NCI-H460 (cell line): ENCODE measurements at regions not wholly inside any gene's neighbourhood (a gene's known extent, or its start where the extent isn't known, plus 50 kb on each side); places are given as distances from the start of the nearest gene placed in this dataset.

Source experiments
- DNase-seq: peaks from one replicate; pipeline ENCODE4 v3.0.0-alpha.2; 2016; ENCODE audit warnings: low read depth; ENCODE audit errors: extremely low read depth

DNA sequence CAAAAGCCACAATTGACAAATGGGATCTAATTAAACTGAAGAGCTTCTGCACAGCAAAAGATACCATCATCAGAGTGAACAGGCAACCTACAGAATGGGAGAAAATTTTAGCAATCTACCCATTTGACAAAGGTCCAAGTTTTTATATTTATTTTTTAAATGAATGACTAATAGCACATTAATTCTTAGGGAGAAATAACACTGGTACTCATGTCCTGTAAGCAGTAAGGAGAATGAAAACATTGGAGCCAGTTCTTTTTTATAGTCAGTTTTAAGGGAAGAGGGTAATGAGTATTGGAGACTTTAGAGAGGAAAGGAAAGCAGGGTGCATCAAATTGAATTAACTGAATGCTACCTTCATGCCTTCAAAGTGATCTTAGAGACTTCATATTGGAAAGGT is 404.7 kb upstream of the TGFBR2 start:
- no peak for DNase-seq

DNA sequence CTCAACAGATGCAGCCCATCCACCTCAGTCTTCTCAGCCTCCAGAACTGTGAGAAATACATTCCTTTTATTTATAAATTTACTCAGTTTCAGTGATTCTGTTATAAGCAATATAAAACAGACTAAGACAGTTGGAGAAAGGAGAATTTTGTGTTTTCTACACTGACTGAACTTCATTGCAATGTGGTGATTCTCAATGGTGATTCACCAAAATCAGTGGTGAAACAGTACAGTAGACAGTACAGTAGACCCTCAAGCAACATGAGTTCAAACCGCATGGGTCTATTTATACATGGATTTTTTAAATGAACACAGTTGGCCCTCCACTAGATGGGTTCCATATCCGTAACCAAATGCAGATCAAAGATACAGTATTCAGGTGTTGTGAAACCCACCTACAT is 403.1 kb upstream of the TGFBR2 start:
- DNase-seq, result no peak

DNA sequence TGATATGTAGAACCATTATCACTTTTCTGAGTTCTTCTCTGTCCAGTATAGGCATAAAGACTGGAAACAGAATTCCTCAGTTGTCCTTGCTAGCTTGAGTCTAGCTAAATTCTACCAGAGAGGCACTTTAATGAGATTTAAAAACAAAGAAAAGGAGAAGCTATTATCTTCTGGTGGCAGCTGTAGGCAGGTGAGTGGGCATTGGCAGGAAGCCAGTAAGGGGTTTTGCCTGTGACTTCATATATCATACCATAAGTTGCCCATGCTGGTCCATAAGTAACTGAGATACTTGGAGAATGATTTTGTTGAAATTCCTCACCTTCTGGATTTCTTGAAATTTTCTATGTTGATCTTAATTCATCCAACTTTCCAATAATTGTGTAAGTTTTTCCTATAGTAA is 402.3 kb upstream of the TGFBR2 start:
- DNase-seq, result no peak

DNA sequence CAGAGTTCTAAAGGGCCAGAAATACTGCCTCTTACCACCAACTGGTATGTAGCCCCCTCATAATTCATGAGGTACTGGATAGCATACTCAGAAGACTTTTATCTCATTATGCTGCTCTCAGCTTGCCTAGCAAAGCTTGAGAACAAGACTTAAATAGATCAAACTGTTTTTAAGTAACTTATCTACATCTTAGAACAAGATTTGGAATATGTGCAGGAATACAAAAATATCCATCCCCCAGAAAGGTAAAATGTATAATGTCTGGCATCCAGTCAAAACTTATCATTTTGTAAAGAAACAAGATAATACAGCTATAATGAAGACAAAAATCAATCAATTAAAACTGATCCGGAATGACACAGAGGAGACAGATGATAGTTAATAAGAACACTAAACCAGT is 400.4 kb upstream of the TGFBR2 start:
- no peak for DNase-seq

DNA sequence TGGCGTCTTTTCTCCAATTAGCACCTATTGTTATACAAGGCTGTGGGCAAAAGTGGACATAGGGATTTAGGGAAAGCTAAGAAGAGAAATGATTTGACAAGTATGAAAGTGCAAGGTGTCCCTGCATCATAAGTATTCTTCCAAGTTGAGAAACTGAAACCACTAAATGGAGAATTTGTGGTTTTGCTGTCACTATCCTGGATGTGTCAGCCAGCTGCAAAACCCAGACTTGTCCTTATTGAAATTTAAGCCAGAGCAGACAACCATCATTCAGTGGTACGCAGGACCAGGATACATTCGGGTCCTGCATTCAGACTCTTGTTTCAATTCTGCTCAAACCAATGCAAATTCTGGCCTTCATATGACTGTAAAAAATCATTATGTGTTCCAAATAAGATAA is 384.8 kb upstream of the TGFBR2 start:
- no peak for DNase-seq

DNA sequence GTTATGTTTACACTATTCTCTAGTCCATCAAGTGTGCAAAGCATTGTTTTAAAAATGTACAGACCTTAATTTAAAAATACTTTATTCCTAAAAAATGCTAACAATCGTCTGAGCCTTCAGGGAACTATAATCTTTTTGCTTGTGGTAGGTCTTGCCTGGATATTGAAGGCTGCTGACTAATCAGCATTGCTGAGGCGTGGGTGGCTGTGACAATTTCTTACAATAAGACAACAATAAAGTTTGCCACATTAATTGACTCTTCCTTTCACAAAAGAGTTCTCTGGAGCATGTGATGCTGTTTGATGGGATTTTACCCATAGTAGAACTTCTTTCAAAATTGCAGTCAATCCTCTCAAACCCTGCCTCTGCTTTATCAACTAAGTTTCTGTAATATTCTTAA is 384.0 kb upstream of the TGFBR2 start:
- DNase-seq, result no peak

DNA sequence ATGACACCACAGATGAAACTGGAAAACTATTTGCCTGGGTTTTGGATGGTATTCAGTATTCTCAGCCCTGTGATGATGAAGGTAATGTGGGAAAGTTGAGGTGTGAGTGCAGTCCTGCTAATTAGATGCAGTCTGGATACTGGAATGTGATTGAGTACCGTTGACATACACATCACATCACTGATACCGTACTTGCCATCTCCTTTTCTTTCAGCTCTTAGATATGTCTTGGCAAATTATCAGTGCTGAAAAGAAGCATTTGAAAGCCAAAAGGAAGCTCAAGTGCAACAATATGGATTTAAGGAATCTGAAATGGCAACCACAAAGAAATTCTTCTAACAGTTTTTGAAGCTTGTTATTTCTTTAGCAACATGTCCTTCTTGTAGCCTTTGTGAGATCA is 381.4 kb upstream of the TGFBR2 start:
- no peak for DNase-seq

DNA sequence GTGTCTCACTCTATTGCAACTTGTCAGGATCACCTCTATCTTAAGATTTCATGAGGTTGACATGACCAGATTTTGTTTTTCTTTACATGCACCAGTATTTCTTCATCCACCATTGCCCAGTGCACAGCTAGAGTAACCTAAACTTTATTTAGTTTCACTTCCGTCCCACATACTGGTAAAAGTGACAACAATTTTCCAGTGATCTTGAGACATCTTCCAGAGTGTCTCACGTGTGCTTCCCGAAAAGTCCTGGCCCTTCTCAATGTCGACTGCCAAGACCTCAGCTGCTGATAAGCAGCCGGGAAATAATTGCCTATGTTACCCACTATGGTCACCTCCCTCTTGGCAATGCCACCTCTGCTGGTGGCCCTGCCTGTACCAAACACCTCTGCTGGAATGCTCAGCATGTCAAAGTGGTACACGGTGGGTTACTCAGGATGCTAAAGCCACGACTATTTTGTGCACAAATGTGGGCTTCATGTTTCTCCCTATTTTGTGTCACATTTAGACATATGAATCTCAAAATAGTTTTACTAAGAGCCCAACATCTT is 379.7 kb upstream of the TGFBR2 start:
- DNase-seq, result no peak

DNA sequence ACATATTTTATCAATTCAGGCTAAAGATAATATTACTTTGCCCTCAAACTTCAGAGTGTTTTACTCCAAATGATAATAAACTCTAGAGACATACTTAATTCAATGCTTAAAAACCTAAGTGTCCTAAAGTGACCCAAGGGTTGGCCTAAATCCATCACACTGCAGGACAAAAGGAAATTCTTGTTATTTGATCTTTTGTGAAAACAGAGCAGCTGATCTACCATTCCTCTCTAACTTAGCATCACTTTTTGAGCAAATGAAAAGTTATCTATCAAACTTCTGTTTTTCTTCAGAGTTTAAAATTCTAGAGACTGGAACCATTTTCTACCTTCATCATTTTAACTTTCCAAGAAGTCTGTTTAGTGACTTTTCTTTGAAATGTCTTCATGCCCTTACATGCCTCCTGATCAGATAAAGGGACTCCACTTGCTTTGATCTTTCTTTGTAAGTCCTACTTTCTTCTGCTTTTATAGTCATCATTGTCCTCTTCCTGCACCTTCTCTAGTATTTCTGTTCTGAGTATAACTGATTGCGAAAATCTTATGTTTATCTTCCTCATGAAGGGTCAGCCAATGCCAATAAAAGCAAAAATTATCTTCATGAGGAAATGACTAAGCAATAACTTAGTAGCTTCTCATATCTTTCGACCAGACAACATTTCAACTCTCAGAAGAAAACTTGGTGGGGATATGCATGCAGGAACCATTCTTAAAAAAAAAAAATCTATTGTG is 378.7 kb upstream of the TGFBR2 start:
- peak; percentile 62 for DNase-seq

DNA sequence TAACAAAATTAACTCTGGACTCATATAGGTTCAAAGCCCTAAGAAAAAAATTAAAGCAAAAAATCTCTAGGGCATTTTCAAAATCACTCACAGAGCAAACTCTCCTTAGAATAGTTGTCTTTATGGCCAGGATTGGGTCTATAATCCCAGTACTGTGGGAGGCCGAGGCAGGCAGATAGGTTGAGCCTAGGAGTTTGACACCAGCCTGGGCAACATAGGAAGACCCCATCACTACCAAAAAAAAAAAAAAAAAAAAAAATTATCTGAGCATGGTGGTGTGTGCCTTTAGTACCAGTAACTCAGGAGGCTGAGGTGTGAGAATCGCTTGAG is 378.1 kb upstream of the TGFBR2 start:
- DNase-seq, result no peak

DNA sequence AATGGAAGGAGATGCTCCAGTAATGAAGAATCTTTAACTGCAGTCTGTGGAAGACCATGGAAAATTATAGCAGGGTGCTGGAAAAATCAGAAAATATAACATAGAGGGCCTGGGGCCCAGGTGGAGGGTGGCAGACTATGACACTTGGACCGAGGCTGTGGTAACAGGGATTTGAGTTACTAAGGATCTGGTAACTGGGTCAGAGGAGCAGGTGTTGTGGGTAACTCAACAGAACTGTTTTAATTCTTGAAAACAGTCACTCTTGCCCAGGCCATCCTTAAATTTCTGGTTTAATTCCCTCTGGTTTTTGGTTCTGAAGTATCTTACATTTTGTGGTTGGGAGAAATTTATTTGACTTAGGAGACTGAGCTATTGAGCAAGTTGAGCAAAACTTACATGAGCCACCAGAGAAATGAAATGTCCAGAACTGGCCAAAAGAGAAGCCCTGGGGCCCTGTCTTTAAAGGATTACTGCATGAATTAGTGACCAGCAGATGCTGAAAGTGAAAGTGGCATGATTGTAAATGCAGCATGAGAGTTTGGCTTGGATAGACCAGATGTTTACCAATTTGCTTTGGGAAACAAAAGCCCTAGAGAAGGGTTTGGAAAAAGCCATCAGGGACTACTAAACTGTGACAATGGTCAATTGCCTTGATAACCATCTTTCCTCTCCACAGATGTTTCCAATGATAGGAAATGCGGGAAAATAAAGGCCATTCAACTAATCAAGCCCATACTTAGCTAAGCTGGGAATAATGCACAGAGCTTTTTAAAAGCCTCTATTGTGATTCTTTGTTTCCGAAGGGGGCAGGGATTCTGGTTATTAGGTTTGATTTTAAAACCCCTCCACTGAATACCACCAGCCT is 374.9 kb upstream of the TGFBR2 start:
- DNase-seq, result no peak

DNA sequence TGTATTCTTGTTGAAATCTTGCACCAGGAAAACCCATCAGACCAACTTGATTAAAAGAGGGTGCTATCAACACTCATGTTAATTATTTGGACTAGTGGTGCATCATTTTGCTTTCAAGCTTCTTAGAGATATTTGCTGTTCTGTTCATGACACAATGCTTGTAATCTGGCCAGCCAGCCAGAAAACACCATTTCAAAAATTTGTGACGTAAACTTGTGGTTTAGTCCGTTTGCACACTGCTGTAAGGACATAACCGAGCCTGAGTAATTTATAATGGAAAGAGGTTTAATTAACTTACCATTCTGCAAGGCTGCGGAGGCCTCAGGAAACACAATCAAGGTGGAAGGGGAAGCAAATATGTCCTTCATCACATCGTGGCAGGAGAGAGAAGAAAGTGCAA is 374.3 kb upstream of the TGFBR2 start:
- DNase-seq, result no peak

DNA sequence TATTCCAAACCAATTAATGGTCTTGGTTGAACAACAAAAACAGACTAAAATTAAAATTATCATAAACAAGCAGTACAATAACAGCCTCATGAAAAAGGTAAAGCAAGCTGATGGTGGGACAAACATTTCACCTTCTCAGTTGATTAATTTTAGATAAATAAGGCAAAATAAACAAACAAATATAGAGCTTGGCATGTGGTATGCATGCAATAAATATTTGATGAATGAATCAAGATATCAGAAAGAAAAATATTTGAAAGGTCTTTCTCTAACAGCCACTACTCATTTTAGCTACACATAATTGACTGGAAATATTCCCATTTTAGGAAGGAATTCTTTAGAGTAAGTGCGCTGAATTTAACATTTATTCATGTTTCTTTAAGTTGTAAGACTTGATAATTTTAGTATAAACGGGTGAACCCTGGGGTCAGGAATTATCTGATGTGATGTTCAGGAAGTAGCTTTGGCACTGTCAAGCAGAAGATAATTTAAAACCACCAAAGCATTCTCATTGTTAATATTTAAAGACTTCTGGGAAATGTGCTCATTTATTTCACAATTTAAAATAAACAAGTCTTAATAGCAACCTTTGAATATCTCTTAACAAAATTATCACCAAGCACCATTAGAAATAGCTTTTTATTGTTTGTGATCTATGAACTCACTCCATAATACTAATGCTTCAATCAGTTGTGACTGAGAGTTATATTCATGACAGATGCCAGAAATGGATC is 372.3 kb upstream of the TGFBR2 start:
- no peak for DNase-seq

DNA sequence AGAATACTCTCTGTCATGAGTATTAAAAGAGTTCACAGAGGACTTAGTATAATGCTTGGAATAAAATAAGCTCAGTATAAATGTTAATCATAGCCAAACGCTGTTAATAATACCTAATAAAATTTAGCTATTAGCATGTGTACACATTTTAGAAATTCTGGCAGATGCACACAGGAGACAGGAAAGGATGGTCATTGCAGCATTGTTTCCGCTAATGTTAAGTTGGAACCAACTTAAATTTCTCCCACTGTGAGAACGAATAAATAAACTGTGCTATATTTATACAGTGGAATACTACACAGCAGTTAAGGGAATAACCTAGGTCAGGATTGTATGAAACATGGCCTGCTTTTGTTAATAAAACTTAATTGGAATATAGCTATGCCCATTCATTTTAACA is 370.4 kb upstream of the TGFBR2 start:
- no peak for DNase-seq

DNA sequence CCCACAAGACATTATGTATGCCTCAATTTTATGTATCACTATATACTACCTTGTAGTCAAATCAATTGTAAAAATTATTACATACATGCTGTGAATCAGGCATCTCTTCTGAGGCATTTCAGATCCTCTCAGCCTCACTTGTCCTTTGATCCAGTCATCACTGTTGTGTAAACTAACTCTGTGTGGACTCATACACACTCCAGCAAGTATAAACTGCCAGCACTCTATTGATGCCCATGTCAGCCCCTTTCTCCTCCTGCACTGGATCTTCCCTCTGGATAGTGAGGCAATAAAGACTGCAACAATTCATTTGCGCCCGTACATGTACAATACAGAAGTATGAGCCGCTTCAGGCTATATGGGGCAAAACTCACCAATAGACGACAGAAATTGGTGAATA is 364.7 kb upstream of the TGFBR2 start:
- no peak for DNase-seq

DNA sequence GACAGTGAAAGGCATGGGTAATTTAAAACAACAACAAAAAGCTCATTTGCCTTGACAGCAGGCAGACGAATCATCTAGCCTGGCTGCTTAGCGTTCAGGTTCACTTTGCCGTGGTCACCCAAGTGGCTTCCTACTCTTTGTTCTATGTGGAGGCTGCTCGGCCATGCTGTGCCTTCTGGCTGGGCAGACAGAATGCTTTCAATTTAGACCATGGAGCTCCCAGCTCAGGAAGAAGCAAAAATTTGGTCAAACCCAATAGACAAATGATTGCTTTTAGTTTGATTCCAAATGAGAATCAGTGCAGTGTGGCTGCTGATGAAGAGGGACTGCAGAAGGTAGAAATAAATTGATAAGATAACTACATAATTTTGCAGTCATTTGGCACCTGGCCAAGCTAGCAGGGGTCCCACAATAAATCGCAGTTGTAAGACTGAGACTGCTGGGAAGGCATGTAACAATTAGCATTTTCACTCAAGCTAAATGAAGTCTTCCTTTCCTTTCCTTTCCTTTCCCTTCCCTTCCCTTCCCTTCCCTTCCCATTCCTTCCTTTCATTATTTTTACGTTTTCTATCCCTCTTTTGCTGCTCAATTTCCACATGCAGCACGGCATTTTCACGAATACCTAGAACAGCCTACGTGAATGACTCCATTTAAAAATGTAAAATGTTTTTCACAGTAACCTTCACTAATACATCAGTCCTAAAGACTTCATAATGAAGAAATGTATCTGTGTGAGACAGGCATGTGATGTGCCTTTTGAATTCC is 360.4 kb upstream of the TGFBR2 start:
- DNase-seq, result no peak

DNA sequence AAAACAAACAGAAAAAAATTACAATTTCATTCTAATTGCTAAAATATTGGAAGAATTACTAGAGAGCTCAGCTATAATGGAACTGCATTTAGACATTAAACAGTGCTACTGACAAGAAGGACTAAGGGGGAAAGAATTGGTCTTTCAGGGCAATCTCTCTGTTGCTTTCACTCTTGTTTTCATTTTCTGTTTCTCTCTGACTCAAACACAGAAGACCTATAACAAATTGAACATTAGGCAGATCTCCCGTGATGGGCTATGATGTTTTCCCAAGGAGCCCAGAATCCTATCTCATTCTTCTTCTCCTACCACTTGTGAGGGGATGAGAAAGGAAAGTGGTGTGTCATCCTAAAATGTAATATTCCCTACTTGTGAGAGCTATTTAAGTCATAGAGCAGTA is 358.0 kb upstream of the TGFBR2 start:
- DNase-seq, result no peak

DNA sequence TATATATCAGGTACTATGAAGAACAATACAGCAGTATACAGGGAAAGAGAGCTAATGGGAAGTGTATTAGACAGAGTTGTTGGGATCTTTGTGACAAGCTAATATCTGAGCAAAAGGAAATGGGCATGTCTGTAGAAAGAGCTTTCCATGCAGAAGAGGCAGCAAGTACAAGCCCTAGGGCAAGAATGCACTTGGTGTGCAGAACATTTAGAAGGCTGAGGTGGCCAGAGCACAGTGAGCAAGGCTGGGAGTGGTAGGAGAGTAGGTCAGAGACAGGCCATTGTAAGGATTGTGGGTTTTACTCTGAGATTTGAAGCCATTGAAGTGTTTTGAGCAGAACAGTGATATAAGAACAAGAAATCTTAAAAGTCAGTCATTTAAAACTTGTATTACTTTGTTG is 353.9 kb upstream of the TGFBR2 start:
- no peak for DNase-seq

DNA sequence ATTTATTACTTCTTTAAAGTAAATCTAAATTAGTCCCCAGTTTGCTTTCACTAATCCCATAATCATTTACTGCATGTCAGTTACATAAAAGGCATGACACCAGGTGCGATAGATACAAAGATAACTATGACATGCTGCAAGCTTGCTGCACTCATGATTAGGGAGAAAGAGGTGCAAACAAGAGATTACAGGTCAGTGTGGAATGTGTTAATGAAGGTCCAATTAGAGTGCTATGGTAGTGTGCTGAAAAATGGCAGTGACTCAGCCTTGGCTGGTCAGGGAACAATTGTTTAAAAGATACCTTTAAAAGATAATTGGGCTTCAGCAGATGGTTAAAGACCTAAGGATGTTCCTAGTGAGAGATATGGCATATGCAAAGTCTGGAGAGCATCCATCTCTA is 352.6 kb upstream of the TGFBR2 start:
- DNase-seq, result no peak

DNA sequence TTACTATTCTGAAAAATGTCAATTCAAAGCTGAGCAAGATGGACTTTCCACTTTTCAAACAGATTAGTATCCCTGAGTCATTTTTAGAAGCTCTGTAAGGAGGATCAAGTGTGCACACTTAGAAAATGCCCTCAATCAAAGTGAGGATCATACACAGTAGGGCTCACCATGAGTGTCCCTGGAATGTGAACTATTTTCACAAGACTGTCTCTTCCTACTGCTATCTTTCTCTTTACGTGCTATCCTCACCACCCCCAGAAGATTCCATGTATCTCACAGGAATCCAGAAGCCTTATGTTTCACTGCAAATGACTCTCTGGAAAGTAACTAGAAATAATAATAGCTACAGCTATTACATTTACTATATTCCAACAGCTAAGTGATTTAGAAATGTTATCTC is 349.9 kb upstream of the TGFBR2 start:
- no peak for DNase-seq
